ENCODE measurements at regions not wholly inside any gene's neighbourhood (a gene's known extent, or its start where the extent isn't known, plus 50 kb on each side); places are given as distances from the start of the nearest gene placed in this dataset.

DNA sequence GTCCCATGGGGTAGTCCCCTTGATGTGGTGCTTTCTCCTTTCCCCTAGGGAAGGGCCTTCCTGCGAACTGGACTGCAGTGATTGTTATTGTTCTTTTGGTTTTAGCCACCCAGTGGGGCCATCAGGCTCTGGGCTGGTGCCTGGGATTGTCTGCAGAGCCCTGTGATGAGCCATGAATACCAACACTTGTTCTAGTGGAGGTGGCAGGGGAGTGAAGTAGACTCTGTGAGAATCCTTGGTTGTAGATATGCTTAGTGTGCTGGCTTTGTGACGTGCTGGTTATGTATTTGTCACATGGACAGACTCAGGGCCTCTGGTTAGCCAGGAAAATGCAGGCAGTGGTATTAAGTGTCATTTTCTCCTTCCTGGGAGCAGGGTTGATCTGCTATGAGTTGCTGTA, 51.8 kb upstream of the NDUFB4 start:
- H3K9me3 ChIP-seq (replicated peaks; ENCODE audit: control insufficient read depth, low read depth, low read length) = peaks cover 2% of the 10 kb centered on the region
- no peaks in the 10 kb centered on the region for H3K36me3 ChIP-seq (ENCODE audit: control insufficient read depth, insufficient read depth, low read length)
- no peak for DNase-seq
- H3K27ac ChIP-seq (ENCODE audit: low read length) = no peak overlapping the region
- H3K4me1 ChIP-seq (ENCODE audit: control insufficient read depth, insufficient read depth, low read length) = no peaks in the 10 kb centered on the region
- H3K27me3 ChIP-seq (ENCODE audit: control insufficient read depth, insufficient read depth, low read length) = no peaks in the 10 kb centered on the region
- no peak overlapping the region for H3K4me3 ChIP-seq (ENCODE audit: low read length)
- 60% methylated on average over 2 of the region's 2 CpGs for WGBS (ENCODE audit: insufficient coverage)

DNA sequence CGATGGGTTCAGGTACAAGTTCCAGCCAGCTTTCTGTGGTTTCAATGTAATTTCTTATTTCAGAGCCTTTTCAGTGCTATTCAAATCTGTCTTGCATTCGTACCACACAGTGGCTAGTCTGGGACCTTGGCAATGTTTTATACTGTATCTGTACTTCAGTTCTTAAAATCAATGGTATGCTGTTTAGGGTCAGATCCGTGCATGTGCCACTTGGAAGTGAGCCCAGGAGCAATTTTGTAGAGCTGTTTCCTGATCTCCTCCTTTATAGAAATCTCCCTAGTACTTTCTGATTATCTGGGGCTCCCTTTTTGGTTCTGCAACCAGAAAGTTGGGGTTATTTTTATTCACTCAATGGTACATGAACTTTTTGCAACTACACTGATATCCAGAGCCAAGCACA, 59.5 kb upstream of the NDUFB4 start:
- no peak overlapping the region for H3K27ac ChIP-seq (ENCODE audit: low read length)
- no peaks in the 10 kb centered on the region for H3K27me3 ChIP-seq (ENCODE audit: control insufficient read depth, insufficient read depth, low read length)
- peaks cover 2% of the 10 kb centered on the region for H3K9me3 ChIP-seq (replicated peaks; ENCODE audit: control insufficient read depth, low read depth, low read length)
- no CpG with 5 or more reads among the region's 3 CpGs for WGBS (ENCODE audit: insufficient coverage)
- no peak for DNase-seq
- no peaks in the 10 kb centered on the region for H3K4me1 ChIP-seq (ENCODE audit: control insufficient read depth, insufficient read depth, low read length)
- no peak overlapping the region for H3K4me3 ChIP-seq (ENCODE audit: low read length)
- H3K36me3 ChIP-seq (ENCODE audit: control insufficient read depth, insufficient read depth, low read length) = no peaks in the 10 kb centered on the region

DNA sequence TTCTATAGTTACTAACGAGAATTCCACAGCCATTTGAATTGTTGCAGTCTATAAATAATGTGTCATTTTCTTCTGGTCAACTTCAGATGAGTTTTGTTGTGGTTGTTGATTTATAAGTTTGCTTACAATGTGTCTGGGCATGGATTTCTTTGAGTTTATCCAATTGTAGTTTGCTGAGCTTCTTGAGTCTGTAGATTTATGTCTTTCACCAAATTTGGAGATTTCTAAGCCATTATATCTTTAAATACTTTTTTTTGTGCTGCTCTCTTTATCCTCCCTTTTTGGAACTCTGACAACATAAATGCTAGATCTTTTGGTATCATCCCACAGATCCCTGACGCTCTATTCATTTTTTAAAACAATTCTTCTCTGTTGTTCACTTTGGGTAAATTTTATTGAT, 63.2 kb upstream of the NDUFB4 start:
- Histone ChIP-seq H3K27ac (ENCODE audit: low read length) (no peak overlapping the region), H3K27me3 (ENCODE audit: control insufficient read depth, insufficient read depth, low read length) (no peaks in the 10 kb centered on the region), H3K4me3 (ENCODE audit: low read length) (no peak overlapping the region), H3K9me3 (replicated peaks; ENCODE audit: control insufficient read depth, low read depth, low read length) (no peaks in the 10 kb centered on the region), H3K4me1 (ENCODE audit: control insufficient read depth, insufficient read depth, low read length) (no peaks in the 10 kb centered on the region), H3K36me3 (ENCODE audit: control insufficient read depth, insufficient read depth, low read length) (no peaks in the 10 kb centered on the region)
- no CpG with 5 or more reads among the region's 2 CpGs for WGBS (ENCODE audit: insufficient coverage)
- no peak for DNase-seq

DNA sequence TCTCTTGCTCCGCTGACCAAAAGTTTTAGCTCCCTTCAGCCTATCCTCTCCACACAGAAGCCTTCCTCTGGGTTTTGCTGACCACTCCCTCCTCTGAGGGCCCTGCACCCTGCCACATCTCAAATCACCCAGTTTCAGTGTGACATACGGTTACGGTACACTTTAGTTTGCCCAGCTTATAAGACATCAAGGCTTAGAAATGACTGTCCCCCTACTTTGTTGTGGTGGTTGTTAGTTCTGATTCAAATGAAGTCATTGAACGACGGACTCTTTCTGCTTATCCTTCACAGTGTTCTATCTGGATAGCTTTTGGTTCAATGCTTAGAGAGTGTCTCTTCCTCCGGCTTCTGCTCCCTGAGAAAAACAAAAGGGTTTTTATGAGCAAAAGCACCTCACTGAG, 68.0 kb upstream of the NDUFB4 start:
- Histone ChIP-seq H3K4me1 (ENCODE audit: control insufficient read depth, insufficient read depth, low read length) (no peaks in the 10 kb centered on the region), H3K27me3 (ENCODE audit: control insufficient read depth, insufficient read depth, low read length) (no peaks in the 10 kb centered on the region), H3K4me3 (ENCODE audit: low read length) (no peak overlapping the region), H3K27ac (ENCODE audit: low read length) (no peak overlapping the region), H3K36me3 (ENCODE audit: control insufficient read depth, insufficient read depth, low read length) (no peaks in the 10 kb centered on the region), H3K9me3 (replicated peaks; ENCODE audit: control insufficient read depth, low read depth, low read length) (no peaks in the 10 kb centered on the region)
- DNase-seq = no peak
- WGBS (ENCODE audit: insufficient coverage) = 80% methylated on average over 2 of the region's 6 CpGs

DNA sequence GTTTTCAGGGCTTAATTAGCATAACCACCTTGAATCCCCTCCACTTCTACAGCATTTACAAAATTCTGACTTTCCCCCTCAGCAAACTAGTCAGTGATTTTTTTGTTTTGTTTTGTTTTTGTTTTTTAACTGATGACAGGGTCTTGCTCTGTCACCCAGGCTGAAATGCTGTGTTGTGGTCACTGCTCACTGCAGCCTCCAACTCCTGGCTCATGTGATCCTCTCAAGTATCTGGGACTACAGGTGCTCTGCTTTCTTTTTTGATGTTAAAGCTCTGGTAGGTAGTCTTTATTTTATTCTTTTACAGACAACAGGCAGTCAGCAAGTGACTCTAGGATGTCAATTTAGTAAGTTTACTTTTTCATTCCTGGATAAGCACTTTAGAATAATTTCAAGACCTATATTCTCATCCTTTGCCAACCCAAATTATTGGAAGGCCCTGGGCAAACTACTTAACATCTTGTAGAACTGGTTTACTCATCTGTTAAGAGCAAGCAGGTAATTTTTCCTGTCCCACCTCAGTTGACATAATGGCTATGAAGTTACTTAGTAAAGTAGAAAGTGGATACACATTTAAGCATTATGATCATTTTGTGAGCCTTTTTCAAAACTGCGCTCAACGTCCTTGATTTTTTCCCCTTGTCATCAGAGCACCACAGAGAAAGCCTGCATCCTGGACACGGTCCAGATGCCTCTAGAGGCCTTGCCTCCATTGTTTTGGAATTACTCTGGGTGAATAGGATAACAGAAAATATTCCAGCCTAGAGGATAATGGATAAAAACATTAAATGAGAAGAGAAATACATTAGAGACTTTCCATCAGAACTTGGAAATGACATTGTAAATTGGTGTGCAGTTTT, 69.9 kb upstream of the NDUFB4 start:
- Histone ChIP-seq H3K27me3 (ENCODE audit: control insufficient read depth, insufficient read depth, low read length) (no peaks in the 10 kb centered on the region), H3K4me1 (ENCODE audit: control insufficient read depth, insufficient read depth, low read length) (no peaks in the 10 kb centered on the region), H3K9me3 (replicated peaks; ENCODE audit: control insufficient read depth, low read depth, low read length) (no peaks in the 10 kb centered on the region), H3K4me3 (ENCODE audit: low read length) (no peak overlapping the region), H3K27ac (ENCODE audit: low read length) (no peak overlapping the region), H3K36me3 (ENCODE audit: control insufficient read depth, insufficient read depth, low read length) (no peaks in the 10 kb centered on the region)
- no peak for DNase-seq
- no CpG with 5 or more reads among the region's 3 CpGs for WGBS (ENCODE audit: insufficient coverage)

DNA sequence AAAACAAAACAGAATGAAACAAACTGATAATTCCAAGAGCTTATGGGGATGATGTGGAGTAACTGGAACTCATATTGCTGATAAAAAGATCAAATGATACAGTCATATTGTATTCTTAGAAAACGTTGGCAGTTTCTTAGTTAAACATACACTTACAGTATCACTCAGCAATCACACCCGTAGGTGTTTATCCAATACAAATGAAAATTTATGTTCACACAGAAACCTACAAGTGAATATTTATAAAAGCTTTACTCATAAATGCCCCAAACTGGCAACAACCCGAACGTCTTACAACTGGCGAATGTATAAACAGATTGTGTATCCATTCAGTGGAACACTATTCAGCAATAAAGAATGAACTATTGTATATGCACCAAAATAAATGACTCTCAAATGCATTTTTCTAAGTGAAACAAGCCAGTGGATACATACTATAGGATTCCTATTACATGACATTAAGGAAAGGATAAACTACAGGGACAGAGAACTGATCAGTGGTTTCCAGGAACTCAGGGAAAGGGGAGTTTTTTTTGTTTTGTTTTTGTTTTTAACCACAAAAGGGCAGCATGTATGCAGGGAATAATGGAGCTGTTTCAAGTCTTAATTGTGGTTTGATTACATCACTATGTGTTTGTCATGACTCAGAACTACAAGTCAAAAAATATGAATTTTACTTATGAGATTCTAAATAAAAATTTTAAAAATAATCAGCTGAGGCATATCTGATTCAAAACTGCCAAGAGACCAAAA, 71.8 kb upstream of the NDUFB4 start:
- no CpG with 5 or more reads among the region's 5 CpGs for WGBS (ENCODE audit: insufficient coverage)

DNA sequence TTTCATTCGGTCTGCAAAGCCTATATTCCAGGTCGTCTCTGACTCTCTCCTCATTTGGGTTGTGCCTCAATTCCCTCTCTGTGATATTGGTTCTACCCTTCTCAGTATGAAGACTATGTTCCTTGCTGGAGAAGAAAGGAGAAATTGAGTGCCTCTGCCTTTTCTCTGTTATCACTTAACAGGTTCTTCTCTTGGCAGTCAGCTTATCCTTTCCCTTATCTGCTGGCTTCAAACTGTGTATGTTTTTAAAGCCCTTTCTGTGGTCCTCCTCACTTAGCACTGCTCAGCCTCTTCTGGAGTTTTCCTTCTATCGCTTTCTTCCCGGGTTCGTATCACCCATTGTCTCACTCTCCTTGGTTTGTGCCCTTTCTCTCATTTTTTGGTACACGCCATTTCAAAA, 65.3 kb upstream of the FSTL1 start:
- Histone ChIP-seq H3K27ac (ENCODE audit: low read length) (no peak overlapping the region), H3K9me3 (replicated peaks; ENCODE audit: control insufficient read depth, low read depth, low read length) (no peaks in the 10 kb centered on the region), H3K4me3 (ENCODE audit: low read length) (no peak overlapping the region), H3K27me3 (ENCODE audit: control insufficient read depth, insufficient read depth, low read length) (no peaks in the 10 kb centered on the region), H3K4me1 (ENCODE audit: control insufficient read depth, insufficient read depth, low read length) (no peaks in the 10 kb centered on the region), H3K36me3 (ENCODE audit: control insufficient read depth, insufficient read depth, low read length) (no peaks in the 10 kb centered on the region)
- 86% methylated on average over 3 of the region's 6 CpGs for WGBS (ENCODE audit: insufficient coverage)
- DNase-seq = no peak

More for the DNA sequence above, 71.8 kb upstream of the NDUFB4 start:
- Histone ChIP-seq H3K27ac (ENCODE audit: low read length) (no peak overlapping the region), H3K27me3 (ENCODE audit: control insufficient read depth, insufficient read depth, low read length) (no peaks in the 10 kb centered on the region), H3K4me3 (ENCODE audit: low read length) (no peak overlapping the region), H3K36me3 (ENCODE audit: control insufficient read depth, insufficient read depth, low read length) (no peaks in the 10 kb centered on the region), H3K4me1 (ENCODE audit: control insufficient read depth, insufficient read depth, low read length) (no peaks in the 10 kb centered on the region), H3K9me3 (replicated peaks; ENCODE audit: control insufficient read depth, low read depth, low read length) (no peaks in the 10 kb centered on the region)
- no peak for DNase-seq

DNA sequence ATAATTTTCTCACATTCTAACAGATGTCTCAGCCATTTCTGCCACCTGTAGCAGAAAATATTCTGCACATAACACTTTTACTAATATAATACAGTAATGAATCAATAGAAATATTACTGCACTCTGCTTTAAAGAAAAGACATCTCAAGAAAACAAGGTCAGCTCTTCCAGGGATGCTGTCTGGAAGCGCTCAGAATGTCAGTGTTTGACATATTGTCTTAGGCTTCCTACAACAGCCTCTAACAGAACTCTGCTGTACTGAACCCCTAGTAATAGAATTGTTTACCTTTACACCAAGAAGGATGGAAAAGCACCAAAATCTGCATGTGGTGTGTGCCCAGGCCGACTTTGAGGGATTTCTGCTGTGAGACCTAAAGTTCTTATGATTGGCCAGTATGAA, 61.9 kb upstream of the FSTL1 start:
- no peaks in the 10 kb centered on the region for H3K4me1 ChIP-seq (ENCODE audit: control insufficient read depth, insufficient read depth, low read length)
- DNase-seq = no peak
- no peak overlapping the region for H3K27ac ChIP-seq (ENCODE audit: low read length)
- no peaks in the 10 kb centered on the region for H3K27me3 ChIP-seq (ENCODE audit: control insufficient read depth, insufficient read depth, low read length)
- 75% methylated on average over 1 of the region's 2 CpGs for WGBS (ENCODE audit: insufficient coverage)
- peaks cover 4% of the 10 kb centered on the region for H3K9me3 ChIP-seq (replicated peaks; ENCODE audit: control insufficient read depth, low read depth, low read length)
- no peak overlapping the region for H3K4me3 ChIP-seq (ENCODE audit: low read length)
- no peaks in the 10 kb centered on the region for H3K36me3 ChIP-seq (ENCODE audit: control insufficient read depth, insufficient read depth, low read length)

DNA sequence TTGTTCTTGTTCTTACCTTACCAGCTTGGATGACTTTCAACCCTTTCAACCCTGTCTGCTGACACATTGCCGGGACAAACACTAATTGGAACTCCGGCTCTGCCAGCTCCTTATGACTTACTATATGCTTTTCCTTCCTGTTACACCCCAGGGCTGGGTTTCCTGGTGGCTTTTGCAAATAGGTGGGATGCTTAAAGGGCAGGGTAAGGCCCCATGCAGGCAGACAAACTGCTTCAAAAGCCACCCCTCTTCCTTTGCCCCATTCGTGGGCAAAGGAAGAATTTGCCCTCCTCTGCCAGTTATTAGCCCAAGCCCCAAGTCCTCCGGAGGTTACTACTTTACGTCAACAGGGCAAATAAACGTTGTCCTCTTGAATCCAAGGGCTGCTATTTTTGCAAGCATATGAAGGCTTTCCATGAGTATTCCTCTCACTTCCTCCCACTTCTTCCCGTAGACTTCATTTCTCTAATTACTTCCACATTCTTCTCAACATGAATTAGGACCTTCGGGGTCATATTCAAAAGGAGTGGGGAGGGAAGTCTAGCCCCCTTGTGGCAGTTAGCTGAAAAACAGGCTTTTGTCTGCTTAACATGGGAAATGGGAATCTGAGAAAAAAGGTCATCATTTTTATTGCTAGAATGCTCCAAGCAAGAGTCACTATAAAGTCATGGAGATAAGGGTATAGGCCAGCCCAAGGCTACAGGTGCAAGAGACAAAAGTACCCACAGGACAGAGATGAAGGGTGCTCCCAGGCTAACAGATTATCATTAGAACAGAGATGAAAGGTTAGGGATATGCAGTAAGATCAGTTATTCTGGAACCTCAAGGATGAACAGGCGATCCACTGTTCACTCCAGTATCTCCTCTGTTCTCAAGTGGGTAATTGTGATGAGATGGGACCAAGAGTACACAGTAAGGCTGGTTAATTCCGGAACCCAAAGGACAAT, 56.3 kb upstream of the FSTL1 start:
- no peaks in the 10 kb centered on the region for H3K27me3 ChIP-seq (ENCODE audit: control insufficient read depth, insufficient read depth, low read length)
- DNase-seq = peak; percentile 80
- H3K9me3 ChIP-seq (replicated peaks; ENCODE audit: control insufficient read depth, low read depth, low read length) = peaks cover 4% of the 10 kb centered on the region
- WGBS (ENCODE audit: insufficient coverage) = 52% methylated on average over 4 of the region's 10 CpGs
- no peaks in the 10 kb centered on the region for H3K36me3 ChIP-seq (ENCODE audit: control insufficient read depth, insufficient read depth, low read length)
- peak overlapping the region; percentile 4 for H3K27ac ChIP-seq (ENCODE audit: low read length)
- H3K4me3 ChIP-seq (ENCODE audit: low read length) = no peak overlapping the region
- peaks cover 10% of the 10 kb centered on the region for H3K4me1 ChIP-seq (ENCODE audit: control insufficient read depth, insufficient read depth, low read length)
